Fibroblast of mammary gland (primary cell): ENCODE measurements at regions not wholly inside any gene's neighbourhood (a gene's known extent, or its start where the extent isn't known, plus 50 kb on each side); places are given as distances from the start of the nearest gene placed in this dataset.

ENCODE experiments used
- DNase-seq: peaks from one replicate; pipeline ENCODE4 v3.0.0-alpha.2; 2010; ENCODE audit warnings: low read depth
- H3K4me3 ChIP-seq: 2 replicates; pipeline ENCODE4 v1.5.1; 2011; ENCODE audit warnings: low read depth, mild to moderate bottlenecking, low read length, moderate library complexity; ENCODE audit not compliant: control insufficient read depth
- TF ChIP-seq, protein P1 (sequence below): conservative IDR thresholded peaks from 2 replicates; pipeline ENCODE4 v1.5.1; 2011; ENCODE audit warnings: low read depth, low read length, inconsistent platforms; ENCODE audit not compliant: control insufficient read depth, insufficient read depth

DNA sequence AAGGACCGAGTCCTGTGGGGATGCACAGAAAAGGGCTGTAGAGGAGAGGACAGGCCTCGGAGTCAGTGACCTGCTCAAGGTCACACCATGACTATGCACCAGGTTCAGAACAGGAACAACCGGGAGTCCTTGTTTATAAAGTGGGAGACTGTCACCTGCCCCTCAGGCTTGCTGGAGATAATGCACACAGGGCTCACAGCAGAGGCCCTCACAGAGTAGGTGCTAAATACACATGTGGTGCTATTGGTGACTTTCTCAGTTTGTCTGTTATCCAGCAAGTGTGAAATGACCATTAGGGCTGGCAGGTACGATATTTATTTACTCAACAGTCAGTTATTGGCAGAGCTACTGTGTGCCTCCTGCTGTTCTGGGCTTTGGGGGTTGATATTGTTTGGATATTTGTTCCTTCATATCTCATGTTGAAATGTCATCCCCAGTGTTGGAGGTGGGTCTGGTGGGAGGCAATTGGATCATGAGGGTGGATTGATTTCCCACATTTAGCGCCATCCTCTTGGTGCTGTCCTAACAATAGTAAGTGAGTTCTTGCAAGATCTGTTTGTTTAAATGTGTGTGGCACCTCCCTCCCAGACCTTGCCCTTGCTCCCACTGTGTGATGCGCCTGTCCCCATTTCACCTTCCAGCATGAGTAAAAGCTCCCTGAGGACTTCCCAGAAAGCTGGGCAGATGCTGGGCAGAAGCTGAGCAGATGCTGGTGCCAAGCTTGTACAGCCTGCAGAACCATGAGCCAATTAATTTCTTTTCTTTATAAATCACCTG, 162.1 kb upstream of the MPHOSPH6 start:
- H3K4me3 ChIP-seq = no peak overlapping the region
- DNase-seq = no peak
- TF ChIP-seq, protein P1, sequence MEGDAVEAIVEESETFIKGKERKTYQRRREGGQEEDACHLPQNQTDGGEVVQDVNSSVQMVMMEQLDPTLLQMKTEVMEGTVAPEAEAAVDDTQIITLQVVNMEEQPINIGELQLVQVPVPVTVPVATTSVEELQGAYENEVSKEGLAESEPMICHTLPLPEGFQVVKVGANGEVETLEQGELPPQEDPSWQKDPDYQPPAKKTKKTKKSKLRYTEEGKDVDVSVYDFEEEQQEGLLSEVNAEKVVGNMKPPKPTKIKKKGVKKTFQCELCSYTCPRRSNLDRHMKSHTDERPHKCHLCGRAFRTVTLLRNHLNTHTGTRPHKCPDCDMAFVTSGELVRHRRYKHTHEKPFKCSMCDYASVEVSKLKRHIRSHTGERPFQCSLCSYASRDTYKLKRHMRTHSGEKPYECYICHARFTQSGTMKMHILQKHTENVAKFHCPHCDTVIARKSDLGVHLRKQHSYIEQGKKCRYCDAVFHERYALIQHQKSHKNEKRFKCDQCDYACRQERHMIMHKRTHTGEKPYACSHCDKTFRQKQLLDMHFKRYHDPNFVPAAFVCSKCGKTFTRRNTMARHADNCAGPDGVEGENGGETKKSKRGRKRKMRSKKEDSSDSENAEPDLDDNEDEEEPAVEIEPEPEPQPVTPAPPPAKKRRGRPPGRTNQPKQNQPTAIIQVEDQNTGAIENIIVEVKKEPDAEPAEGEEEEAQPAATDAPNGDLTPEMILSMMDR = no peak

DNA sequence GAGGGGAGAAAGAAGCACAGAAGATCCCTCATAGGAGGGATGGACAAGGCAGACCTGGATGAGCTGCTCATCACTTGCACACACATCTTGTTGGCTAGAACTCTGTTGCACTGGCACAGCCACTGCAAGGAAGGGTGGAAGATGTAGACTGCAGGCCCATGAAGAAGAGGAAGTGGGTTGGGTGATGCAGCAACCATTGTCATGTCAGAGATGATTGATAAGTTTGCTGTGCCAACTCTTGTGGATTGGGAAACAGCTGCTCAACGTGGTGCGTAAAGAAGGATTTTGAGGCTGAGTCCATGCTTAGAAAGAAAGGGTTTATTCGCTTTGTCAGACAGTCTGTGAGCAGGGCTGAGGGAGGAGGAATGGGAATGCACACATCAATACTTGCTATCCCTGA, 161.4 kb upstream of the MPHOSPH6 start:
- TF ChIP-seq, protein P1 = no peak
- DNase-seq = no peak
- H3K4me3 ChIP-seq = no peak overlapping the region

DNA sequence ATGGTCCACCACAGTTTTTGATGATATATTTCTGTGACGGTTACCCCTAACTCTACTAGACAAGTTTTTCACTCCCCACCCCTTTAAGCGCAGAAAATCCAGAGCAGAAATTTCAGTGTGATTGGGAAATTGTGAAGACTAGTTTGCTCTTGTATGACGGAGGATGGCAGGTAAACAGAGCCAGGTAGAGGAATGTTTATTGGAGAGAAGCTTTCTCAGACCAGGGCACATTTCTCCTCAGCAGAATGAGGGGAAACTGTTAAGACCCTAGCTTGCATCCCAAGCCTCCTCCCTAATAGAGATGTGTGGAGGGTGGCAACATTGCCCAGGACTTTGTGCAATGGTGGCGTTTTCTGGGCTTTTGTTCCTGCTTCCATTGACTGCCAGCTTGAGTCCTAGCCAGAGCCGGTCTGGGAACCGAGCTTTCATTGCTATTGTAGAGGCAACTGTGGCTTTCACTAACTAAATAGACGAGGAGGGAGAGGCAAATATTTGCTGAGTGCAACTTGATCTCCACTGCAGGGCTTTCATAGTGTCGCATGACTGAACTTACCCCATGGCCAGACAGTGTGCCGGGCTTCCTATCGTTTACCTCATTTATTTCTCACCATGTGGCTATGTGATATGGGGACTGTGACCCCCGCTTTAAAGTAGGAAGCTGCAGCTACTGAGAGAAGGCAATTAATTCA, 159.6 kb upstream of the MPHOSPH6 start:
- H3K4me3 ChIP-seq = no peak overlapping the region
- TF ChIP-seq, protein P1 = no peak
- DNase-seq = no peak

DNA sequence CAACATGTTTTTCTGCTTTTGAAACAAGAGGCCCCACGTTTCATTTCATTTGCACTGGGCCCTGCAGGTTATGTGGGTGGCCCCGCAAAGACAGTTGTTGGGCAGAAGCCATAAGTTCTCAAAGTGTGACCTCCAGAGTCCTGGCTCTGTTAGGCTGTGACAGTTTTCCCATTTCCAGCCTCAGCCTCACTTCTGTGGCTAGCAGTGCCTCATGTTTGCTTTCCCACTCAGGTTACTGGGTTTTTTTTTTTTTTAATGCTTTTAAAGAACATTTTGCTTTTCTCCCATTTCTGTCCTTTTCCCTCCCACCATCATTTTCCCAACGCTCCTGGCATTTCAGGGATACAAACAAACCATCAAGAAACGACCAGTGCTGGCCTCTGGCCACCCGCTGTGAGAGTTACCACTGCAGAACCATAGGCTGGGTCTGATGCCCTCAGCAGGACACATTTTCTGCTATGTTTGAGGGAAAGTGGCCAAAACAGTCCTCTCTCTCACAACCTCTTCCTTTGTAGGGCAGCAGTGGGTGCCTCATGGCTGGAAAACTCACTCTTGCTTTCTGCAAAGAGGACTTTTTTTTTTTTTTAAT, 159.0 kb upstream of the MPHOSPH6 start:
- TF ChIP-seq, protein P1 = no peak
- no peak for DNase-seq
- no peak overlapping the region for H3K4me3 ChIP-seq

DNA sequence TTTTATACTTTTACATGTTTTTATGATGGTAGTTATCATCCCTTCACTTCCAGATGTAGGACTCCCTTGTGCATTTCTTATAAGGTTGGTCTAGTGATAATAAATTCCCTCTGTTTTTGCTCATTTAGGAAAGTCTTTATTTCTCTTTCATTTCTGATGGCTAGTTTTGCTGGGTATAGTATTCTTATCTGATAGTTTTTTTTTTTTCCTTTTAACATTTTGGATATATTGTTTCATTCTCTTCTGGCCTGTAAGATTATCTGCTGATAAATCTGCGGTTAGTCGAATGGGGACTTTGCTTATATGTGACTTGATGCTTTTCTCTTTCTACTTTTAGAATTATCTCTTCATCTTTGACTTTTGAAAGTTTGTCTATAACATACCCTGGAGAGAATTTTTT, 153.1 kb upstream of the MPHOSPH6 start:
- TF ChIP-seq, protein P1 = no peak
- no peak for DNase-seq
- no peak overlapping the region for H3K4me3 ChIP-seq

DNA sequence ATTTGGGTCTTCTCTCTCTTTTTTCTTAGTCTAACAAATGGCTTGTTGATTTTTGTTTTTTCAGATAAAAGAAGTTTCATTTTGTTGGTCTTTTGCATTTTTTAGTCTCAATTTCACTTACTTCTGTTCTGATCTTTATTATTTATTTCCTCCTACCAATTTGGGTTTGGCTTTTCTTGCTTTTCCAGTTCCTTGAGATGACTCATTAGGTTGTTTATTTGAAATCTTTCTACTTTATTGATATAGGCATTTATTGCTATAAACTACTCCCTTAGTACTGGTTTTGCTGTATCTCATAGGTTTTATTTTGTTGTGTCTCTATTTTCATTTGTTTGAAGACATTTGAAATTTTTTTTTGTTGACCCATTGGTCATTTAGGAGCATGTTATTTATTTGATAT, 152.2 kb upstream of the MPHOSPH6 start:
- H3K4me3 ChIP-seq = no peak overlapping the region
- TF ChIP-seq, protein P1 = no peak
- DNase-seq = no peak
